ENCODE measurements at regions not wholly inside any gene's neighbourhood (a gene's known extent, or its start where the extent isn't known, plus 50 kb on each side); places are given as distances from the start of the nearest gene placed in this dataset.

DNA sequence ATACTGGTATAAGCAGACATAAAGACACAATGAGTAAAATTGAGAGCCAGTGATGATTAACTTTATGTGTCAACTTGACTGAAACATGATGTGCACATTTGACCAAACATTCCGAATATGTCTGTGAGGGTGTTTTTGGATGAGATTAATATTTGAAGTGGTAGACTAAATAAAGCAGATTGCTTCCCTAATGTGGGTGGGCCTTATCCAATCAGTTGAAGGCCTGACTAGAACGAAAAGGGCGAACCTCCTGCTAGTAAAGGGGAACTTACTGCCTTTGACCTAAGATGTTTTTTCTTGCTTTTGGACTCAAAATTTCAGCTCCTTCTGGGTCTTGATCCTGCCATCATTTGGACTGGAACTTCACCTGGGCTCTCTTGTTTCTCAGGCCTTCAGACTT is 1387.7 kb upstream of the CDH6 start:
- no peak for DNase-seq (ENCODE audit: low read depth, low spot score)
- BruUV-seq (replicated peaks), result no TSS peak
- CTCF ChIA-PET, result no interaction called here
- Histone ChIP-seq H3K36me3 (ENCODE audit: control insufficient read depth in 2 of 2, extremely low read depth in 1 of 2, insufficient read depth in 2 of 2, low read length in 2 of 2) (no peaks in the 10 kb centered on the region), H3K4me2 (ENCODE audit: insufficient read depth, low read length) (no peak overlapping the region), H2AFZ (ENCODE audit: low read depth, low read length) (no peak overlapping the region), H4K20me1 (replicated peaks; ENCODE audit: control insufficient read depth, extremely low read depth, insufficient read depth, low read length) (no peaks in the 10 kb centered on the region), H3K9me3 (replicated peaks; ENCODE audit: control insufficient read depth, insufficient read depth, low read length) (peaks cover 2% of the 10 kb centered on the region), H3K27ac (ENCODE audit: insufficient read depth, low read depth, low read length) (no peak overlapping the region), H3K4me3 (replicated peaks in 1 of 3; ENCODE audit: insufficient read depth in 1 of 3, low read depth in 1 of 3, low read length in 3 of 3) (no peak overlapping the region), H3K9me1 (replicated peaks; ENCODE audit: control insufficient read depth, extremely low read depth, insufficient read depth, low read length) (no peaks in the 10 kb centered on the region), H3K4me1 (ENCODE audit: control insufficient read depth, extremely low read depth, insufficient read depth, low read length) (no peaks in the 10 kb centered on the region), H3K9ac (replicated peaks; ENCODE audit: extremely low read depth, insufficient read depth, low read length) (no peak overlapping the region), H3K79me2 (ENCODE audit: control insufficient read depth, insufficient read depth, low read length) (no peaks in the 10 kb centered on the region), H3K27me3 (ENCODE audit: control insufficient read depth in 2 of 2, insufficient read depth in 2 of 2, low read length in 2 of 2) (no peaks in the 10 kb centered on the region)
- no peak for FAIRE-seq
- intact Hi-C loops (cut with micrococcal nuclease), result no loop called here
- dilution Hi-C loops (cut with MboI; ENCODE audit: extremely low pct_ligation_motif_present, low sequenced_read_pairs), result no loop called here
- TF ChIP-seq POLR2AphosphoS5 (IDR thresholded peaks at IDR 0.05; ENCODE audit: insufficient read depth, low read depth, low read length) (no peak), EZH2 (IDR thresholded peaks at IDR 0.05; ENCODE audit: borderline replicate concordance, low read depth, low read length, severe bottlenecking) (no peak), POLR2A (IDR thresholded peaks at IDR 0.05; ENCODE audit: low read depth, low read length) (no peak), JUN (IDR thresholded peaks at IDR 0.05; ENCODE audit: borderline replicate concordance, insufficient read depth, insufficient read length, low read depth) (no peak), FOS (IDR thresholded peaks at IDR 0.05; ENCODE audit: borderline replicate concordance, insufficient read depth, low read length) (no peak), GATA2 (IDR thresholded peaks at IDR 0.05; ENCODE audit: insufficient read depth, insufficient read length, low read depth, low read length) (no peak), MYC (IDR thresholded peaks at IDR 0.05; ENCODE audit: low read depth, low read length) (no peak)
- TF ChIP-seq, protein P1, sequence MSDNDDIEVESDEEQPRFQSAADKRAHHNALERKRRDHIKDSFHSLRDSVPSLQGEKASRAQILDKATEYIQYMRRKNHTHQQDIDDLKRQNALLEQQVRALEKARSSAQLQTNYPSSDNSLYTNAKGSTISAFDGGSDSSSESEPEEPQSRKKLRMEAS (IDR thresholded peaks at IDR 0.05; ENCODE audit: insufficient read depth, insufficient read length), result no peak
- TF ChIP-seq, protein P2, sequence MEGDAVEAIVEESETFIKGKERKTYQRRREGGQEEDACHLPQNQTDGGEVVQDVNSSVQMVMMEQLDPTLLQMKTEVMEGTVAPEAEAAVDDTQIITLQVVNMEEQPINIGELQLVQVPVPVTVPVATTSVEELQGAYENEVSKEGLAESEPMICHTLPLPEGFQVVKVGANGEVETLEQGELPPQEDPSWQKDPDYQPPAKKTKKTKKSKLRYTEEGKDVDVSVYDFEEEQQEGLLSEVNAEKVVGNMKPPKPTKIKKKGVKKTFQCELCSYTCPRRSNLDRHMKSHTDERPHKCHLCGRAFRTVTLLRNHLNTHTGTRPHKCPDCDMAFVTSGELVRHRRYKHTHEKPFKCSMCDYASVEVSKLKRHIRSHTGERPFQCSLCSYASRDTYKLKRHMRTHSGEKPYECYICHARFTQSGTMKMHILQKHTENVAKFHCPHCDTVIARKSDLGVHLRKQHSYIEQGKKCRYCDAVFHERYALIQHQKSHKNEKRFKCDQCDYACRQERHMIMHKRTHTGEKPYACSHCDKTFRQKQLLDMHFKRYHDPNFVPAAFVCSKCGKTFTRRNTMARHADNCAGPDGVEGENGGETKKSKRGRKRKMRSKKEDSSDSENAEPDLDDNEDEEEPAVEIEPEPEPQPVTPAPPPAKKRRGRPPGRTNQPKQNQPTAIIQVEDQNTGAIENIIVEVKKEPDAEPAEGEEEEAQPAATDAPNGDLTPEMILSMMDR (IDR thresholded peaks at IDR 0.05; ENCODE audit: extremely low read depth in 1 of 2, insufficient read depth in 1 of 2, low read depth in 1 of 2, low read length in 2 of 2), result no peak
- POLR2A ChIA-PET, result no interaction called here

Data from endothelial cell of umbilical vein (primary cell).